ENCODE measurements at regions not wholly inside any gene's neighbourhood (a gene's known extent, or its start where the extent isn't known, plus 50 kb on each side); places are given as distances from the start of the nearest gene placed in this dataset.

DNA sequence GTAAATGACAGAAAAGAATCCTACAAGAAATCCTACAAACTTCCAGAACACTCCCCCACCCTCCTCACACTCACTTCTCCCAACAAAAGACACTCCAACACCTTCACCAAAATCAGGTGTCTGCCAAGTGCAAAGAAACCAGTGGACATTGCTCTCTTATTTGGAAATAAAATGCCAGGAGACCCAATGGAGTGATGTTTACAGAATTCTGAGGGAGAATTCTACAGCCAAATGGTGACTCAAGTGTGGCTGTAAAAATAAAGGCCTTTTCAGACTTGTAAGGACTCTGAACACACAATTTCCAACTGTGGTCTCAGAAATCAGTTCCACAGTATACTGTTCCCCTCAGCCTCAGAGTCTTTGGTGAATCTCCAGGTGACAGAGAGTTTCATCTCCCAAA, 109.6 kb upstream of the CARMIL1 start:
- Histone ChIP-seq H3K4me3 (no peak overlapping the region), H3K4me1 (ENCODE audit: control insufficient read depth in 5 of 5, insufficient read depth in 5 of 5, low read length in 5 of 5) (peaks cover 0 to 4% (median 0%) of the 10 kb centered on the region in 5 donors), H3K36me3 (ENCODE audit: control insufficient read depth in 4 of 4, insufficient read depth in 4 of 4, low read length in 4 of 4) (no peaks in the 10 kb centered on the region), H3K27me3 (ENCODE audit: control insufficient read depth in 3 of 3, insufficient read depth in 3 of 3, low read length in 2 of 3) (peaks cover 0 to 2% (median 0%) of the 10 kb centered on the region in 3 donors), H3K9me3 (ENCODE audit: control insufficient read depth in 4 of 4, insufficient read depth in 3 of 4, low read length in 3 of 4) (no peaks in the 10 kb centered on the region), H3K9ac (ENCODE audit: insufficient read depth in 1 of 2, low read length in 2 of 2) (no peak overlapping the region), H3K27ac (ENCODE audit: low read depth in 1 of 2, low read length in 1 of 2) (no peak overlapping the region)
- DNase-seq (no peak), ATAC-seq (ENCODE audit: insufficient read depth, low FRiP score) (no peak)
- TF ChIP-seq, protein P1, sequence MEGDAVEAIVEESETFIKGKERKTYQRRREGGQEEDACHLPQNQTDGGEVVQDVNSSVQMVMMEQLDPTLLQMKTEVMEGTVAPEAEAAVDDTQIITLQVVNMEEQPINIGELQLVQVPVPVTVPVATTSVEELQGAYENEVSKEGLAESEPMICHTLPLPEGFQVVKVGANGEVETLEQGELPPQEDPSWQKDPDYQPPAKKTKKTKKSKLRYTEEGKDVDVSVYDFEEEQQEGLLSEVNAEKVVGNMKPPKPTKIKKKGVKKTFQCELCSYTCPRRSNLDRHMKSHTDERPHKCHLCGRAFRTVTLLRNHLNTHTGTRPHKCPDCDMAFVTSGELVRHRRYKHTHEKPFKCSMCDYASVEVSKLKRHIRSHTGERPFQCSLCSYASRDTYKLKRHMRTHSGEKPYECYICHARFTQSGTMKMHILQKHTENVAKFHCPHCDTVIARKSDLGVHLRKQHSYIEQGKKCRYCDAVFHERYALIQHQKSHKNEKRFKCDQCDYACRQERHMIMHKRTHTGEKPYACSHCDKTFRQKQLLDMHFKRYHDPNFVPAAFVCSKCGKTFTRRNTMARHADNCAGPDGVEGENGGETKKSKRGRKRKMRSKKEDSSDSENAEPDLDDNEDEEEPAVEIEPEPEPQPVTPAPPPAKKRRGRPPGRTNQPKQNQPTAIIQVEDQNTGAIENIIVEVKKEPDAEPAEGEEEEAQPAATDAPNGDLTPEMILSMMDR (IDR thresholded peaks at IDR 0.05; ENCODE audit: control extremely low read depth, extremely low read depth) = no peak

DNA sequence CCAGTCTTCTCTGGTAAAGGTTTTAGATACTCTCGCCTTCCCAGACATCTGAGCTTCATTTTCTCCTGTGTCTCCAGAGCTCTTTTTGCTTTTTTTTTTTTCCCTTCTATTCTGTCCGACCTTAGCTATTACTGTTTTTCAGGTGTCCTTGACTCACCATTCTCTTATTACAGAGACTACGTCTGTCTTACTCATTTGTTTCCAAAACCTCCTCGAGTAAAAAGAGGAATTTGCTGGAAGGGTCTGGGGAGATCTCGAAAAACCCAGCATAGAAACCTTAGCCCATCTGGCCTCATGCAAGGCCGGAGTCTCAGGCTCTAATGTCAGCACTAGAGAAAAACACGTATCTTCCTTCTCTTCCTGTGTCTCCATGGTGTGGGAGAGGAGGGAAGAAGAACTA, 109.2 kb upstream of the CARMIL1 start:
- Histone ChIP-seq H3K9me3 (ENCODE audit: control insufficient read depth in 4 of 4, insufficient read depth in 3 of 4, low read length in 3 of 4) (no peaks in the 10 kb centered on the region), H3K36me3 (ENCODE audit: control insufficient read depth in 4 of 4, insufficient read depth in 4 of 4, low read length in 4 of 4) (no peaks in the 10 kb centered on the region), H3K9ac (ENCODE audit: insufficient read depth in 1 of 2, low read length in 2 of 2) (no peak overlapping the region), H3K4me3 (no peak overlapping the region), H3K27ac (ENCODE audit: low read depth in 1 of 2, low read length in 1 of 2) (no peak overlapping the region), H3K27me3 (ENCODE audit: control insufficient read depth in 3 of 3, insufficient read depth in 3 of 3, low read length in 2 of 3) (peaks cover 0 to 2% (median 0%) of the 10 kb centered on the region in 3 donors), H3K4me1 (ENCODE audit: control insufficient read depth in 5 of 5, insufficient read depth in 5 of 5, low read length in 5 of 5) (peaks cover 0 to 4% (median 0%) of the 10 kb centered on the region in 5 donors)
- DNase-seq = no peak
- TF ChIP-seq, protein P1 (IDR thresholded peaks at IDR 0.05; ENCODE audit: control extremely low read depth, extremely low read depth) = no peak
- ATAC-seq (ENCODE audit: insufficient read depth, low FRiP score) = no peak
- WGBS, 2 donors = 66 to 80% methylated on average over 7 of the region's 7 CpGs

DNA sequence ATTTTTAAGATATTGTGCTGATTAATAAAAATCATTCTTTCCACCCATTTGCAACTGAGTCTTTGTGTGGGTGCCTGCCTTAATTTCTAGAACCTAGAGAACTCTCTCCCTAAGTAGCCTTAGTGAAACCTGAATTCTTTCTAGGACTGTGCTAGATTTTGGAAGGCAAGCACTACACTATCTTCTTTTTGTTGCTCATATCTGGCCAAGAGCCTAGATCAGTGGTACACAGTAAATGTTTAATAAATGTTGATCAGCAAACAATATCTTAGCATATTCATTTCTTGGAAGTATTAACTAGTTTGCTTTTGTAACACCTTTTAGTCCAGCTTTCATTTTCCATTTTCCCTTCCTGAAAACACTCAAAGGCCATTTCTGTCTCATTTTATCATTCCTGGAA, 108.5 kb upstream of the CARMIL1 start:
- H3K4me3 ChIP-seq = no peak overlapping the region
- DNase-seq (no peak), ATAC-seq (ENCODE audit: insufficient read depth, low FRiP score) (no peak)
- peaks cover 0 to 2% (median 0%) of the 10 kb centered on the region in 3 donors for H3K27me3 ChIP-seq (ENCODE audit: control insufficient read depth in 3 of 3, insufficient read depth in 3 of 3, low read length in 2 of 3)
- no peaks in the 10 kb centered on the region for H3K9me3 ChIP-seq (ENCODE audit: control insufficient read depth in 4 of 4, insufficient read depth in 3 of 4, low read length in 3 of 4)
- peaks cover 0 to 4% (median 0%) of the 10 kb centered on the region in 5 donors for H3K4me1 ChIP-seq (ENCODE audit: control insufficient read depth in 5 of 5, insufficient read depth in 5 of 5, low read length in 5 of 5)
- TF ChIP-seq, protein P1 (IDR thresholded peaks at IDR 0.05; ENCODE audit: control extremely low read depth, extremely low read depth) = no peak
- no peak overlapping the region for H3K9ac ChIP-seq (ENCODE audit: insufficient read depth in 1 of 2, low read length in 2 of 2)
- H3K27ac ChIP-seq (ENCODE audit: low read depth in 1 of 2, low read length in 1 of 2) = no peak overlapping the region
- no peaks in the 10 kb centered on the region for H3K36me3 ChIP-seq (ENCODE audit: control insufficient read depth in 4 of 4, insufficient read depth in 4 of 4, low read length in 4 of 4)

DNA sequence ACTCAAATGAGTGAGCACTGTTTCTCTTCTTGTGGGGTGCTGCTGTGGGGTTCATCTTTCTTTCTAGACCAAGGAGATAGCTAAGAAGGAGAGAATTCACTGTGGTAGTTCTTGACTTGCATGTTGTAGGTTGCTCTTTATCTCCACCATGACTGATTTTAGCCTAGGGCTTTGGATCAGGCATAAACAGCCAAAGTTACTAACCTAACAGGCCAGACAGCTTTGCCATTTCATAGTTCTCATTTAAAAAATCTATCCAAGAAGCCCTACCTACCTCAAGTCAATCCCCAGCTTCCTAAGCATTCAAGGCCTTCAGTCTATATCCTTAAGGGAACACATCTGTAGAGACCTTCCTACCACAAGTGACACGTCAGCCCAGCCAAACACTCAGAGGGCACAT, 107.9 kb upstream of the CARMIL1 start:
- H3K4me3 ChIP-seq = no peak overlapping the region
- TF ChIP-seq, protein P1 (IDR thresholded peaks at IDR 0.05; ENCODE audit: control extremely low read depth, extremely low read depth) = no peak
- no peak overlapping the region for H3K27ac ChIP-seq (ENCODE audit: low read depth in 1 of 2, low read length in 1 of 2)
- H3K4me1 ChIP-seq (ENCODE audit: control insufficient read depth in 5 of 5, insufficient read depth in 5 of 5, low read length in 5 of 5) = peaks cover 0 to 4% (median 0%) of the 10 kb centered on the region in 5 donors
- DNase-seq (no peak), ATAC-seq (ENCODE audit: insufficient read depth, low FRiP score) (no peak)
- peaks cover 0 to 2% (median 0%) of the 10 kb centered on the region in 3 donors for H3K27me3 ChIP-seq (ENCODE audit: control insufficient read depth in 3 of 3, insufficient read depth in 3 of 3, low read length in 2 of 3)
- no peaks in the 10 kb centered on the region for H3K9me3 ChIP-seq (ENCODE audit: control insufficient read depth in 4 of 4, insufficient read depth in 3 of 4, low read length in 3 of 4)
- H3K36me3 ChIP-seq (ENCODE audit: control insufficient read depth in 4 of 4, insufficient read depth in 4 of 4, low read length in 4 of 4) = no peaks in the 10 kb centered on the region
- 69 to 91% methylated on average over 1 of the region's 1 CpG for WGBS, 2 donors
- H3K9ac ChIP-seq (ENCODE audit: insufficient read depth in 1 of 2, low read length in 2 of 2) = no peak overlapping the region

Data from lung (tissue), 11 donors.